WERI-Rb-1 (cell line): ENCODE measurements at regions not wholly inside any gene's neighbourhood (a gene's known extent, or its start where the extent isn't known, plus 50 kb on each side); places are given as distances from the start of the nearest gene placed in this dataset.

Experiments used
- DNase-seq: peaks from one replicate; pipeline ENCODE4 v3.0.0-alpha.2; 2020
- H3K27ac ChIP-seq: fragments of 250-450 bp; sonication (Bioruptor Pico); 2 replicates; pipeline ENCODE4 v1.5.1; 2020; ENCODE audit warnings: mild to moderate bottlenecking, moderate library complexity
- H3K27me3 ChIP-seq: fragments of 250-450 bp; sonication (Bioruptor Pico); 2 replicates; pipeline ENCODE4 v1.5.1; 2021; ENCODE audit warnings: mild to moderate bottlenecking, low read depth, moderate library complexity; ENCODE audit not compliant: insufficient read depth, severe bottlenecking
- H3K36me3 ChIP-seq: fragments of 250-450 bp; sonication (Bioruptor Pico); 2 replicates; pipeline ENCODE4 v1.5.1; 2020; ENCODE audit warnings: mild to moderate bottlenecking, moderate library complexity
- H3K4me3 ChIP-seq: 2 replicates; pipeline ENCODE4 v1.5.1; 2011; ENCODE audit warnings: low read depth, mild to moderate bottlenecking, control low read depth, low read length
- H3K9me3 ChIP-seq: fragments of 250-450 bp; sonication (Bioruptor Pico); 2 replicates; pipeline ENCODE4 v1.5.1; 2021; ENCODE audit warnings: mild to moderate bottlenecking, moderate library complexity; ENCODE audit not compliant: severe bottlenecking
- TF ChIP-seq, protein P1 (sequence below): IDR thresholded peaks from 2 replicates; pipeline ENCODE4 v1.5.1; 2011; ENCODE audit warnings: low read depth, mild to moderate bottlenecking, control low read depth, inconsistent platforms, low read length

DNA sequence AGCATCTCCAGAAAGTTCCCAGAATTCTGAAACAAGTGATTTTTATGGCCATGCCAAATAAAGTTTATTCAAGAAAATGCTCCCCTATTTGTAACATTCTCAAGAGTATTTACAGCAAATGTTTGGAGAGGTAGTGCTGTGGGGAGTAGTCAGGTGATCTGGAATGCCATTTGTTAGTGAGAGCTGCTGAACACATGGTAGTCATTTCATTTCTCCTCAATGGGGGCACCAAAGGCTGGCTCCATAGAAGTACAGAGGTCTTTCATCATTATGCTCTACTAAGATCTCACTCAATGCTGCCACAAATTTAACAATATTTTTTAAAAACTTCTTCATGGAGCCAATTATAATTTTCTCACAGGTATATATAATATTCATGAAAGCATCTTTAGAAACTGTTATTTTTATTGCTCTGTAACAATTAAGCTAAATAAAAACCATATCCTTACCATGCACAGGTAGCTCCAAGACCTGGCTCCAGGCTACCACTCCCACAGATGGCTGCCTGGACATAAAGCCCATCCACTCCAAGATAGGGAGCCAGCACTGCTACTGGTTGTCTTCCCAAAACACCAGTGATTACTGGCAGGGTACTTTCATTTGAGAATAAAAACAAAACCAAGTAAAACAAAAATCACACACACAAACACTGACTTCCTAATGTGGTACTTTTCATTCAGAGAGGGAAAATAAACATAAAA is 200.8 kb downstream of the PLK2 start:
- no peak overlapping the region for H3K27ac ChIP-seq
- H3K9me3 ChIP-seq = no peaks in the 10 kb centered on the region
- TF ChIP-seq, protein P1, sequence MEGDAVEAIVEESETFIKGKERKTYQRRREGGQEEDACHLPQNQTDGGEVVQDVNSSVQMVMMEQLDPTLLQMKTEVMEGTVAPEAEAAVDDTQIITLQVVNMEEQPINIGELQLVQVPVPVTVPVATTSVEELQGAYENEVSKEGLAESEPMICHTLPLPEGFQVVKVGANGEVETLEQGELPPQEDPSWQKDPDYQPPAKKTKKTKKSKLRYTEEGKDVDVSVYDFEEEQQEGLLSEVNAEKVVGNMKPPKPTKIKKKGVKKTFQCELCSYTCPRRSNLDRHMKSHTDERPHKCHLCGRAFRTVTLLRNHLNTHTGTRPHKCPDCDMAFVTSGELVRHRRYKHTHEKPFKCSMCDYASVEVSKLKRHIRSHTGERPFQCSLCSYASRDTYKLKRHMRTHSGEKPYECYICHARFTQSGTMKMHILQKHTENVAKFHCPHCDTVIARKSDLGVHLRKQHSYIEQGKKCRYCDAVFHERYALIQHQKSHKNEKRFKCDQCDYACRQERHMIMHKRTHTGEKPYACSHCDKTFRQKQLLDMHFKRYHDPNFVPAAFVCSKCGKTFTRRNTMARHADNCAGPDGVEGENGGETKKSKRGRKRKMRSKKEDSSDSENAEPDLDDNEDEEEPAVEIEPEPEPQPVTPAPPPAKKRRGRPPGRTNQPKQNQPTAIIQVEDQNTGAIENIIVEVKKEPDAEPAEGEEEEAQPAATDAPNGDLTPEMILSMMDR = no peak
- DNase-seq = no peak
- no peak overlapping the region for H3K4me3 ChIP-seq
- no peaks in the 10 kb centered on the region for H3K36me3 ChIP-seq
- no peaks in the 10 kb centered on the region for H3K27me3 ChIP-seq

DNA sequence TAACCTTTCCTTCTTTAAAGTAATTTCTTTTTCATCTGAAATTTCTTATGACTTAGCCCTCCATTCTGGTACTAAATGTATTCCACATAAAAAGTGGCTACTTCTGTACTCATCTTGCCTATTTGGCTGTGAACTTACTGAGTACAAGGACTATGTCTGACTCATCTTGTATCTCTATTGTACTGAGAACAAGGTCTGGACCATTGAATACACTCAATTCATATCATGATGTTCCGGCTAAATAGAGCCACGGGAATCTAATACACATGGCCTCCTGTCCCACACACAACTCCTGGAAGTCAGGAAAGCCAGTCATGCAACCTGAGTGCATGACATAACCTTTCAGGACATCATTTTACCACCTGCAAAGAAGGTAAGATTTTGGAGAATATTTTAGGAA is 203.9 kb downstream of the PLK2 start:
- no peaks in the 10 kb centered on the region for H3K9me3 ChIP-seq
- TF ChIP-seq, protein P1 = no peak
- H3K36me3 ChIP-seq = no peaks in the 10 kb centered on the region
- H3K27me3 ChIP-seq = no peaks in the 10 kb centered on the region
- no peak overlapping the region for H3K4me3 ChIP-seq
- no peak for DNase-seq
- H3K27ac ChIP-seq = no peak overlapping the region

DNA sequence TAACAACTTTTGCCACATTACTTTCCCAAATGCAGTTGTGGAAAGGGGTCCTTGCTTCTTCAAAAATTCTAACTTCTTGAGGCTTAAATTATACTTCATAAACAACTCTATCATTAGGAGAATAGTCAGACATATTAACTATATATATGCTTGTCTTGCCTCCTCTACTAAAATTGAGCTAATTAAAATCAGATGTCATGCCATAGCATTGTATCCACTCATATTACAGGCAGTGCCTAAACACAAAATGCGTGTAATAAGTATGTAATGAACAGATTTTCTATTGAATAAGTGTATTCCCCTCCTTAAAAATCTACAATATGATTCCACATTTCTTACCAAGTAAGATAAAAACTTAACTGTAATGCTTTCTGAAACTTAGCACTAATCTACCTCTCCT is 204.5 kb downstream of the PLK2 start:
- H3K27me3 ChIP-seq = no peaks in the 10 kb centered on the region
- H3K36me3 ChIP-seq = no peaks in the 10 kb centered on the region
- H3K9me3 ChIP-seq = no peaks in the 10 kb centered on the region
- TF ChIP-seq, protein P1 = no peak
- no peak for DNase-seq
- H3K4me3 ChIP-seq = no peak overlapping the region
- no peak overlapping the region for H3K27ac ChIP-seq

DNA sequence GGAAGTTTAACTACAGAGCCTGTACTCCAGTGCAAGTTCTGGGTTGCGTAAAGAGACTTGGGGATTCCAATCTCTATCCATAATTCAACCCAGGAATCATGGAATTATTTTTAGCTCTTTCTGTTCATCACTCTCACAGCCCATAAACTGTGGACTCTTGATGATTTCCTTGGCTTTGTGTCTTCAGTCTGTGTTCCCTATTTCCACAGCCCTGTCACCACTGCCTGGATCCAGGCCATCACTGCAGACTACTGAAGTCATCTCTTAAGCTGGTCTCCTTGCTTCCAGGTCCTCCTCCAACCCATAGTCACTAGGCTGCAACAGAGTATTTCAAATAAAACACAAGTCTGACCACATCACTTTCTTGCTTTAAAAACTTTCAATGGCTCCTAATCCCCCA is 211.7 kb downstream of the PLK2 start:
- H3K27ac ChIP-seq = no peak overlapping the region
- TF ChIP-seq, protein P1 = no peak
- H3K36me3 ChIP-seq = no peaks in the 10 kb centered on the region
- H3K4me3 ChIP-seq = no peak overlapping the region
- no peaks in the 10 kb centered on the region for H3K27me3 ChIP-seq
- DNase-seq = no peak
- no peaks in the 10 kb centered on the region for H3K9me3 ChIP-seq

DNA sequence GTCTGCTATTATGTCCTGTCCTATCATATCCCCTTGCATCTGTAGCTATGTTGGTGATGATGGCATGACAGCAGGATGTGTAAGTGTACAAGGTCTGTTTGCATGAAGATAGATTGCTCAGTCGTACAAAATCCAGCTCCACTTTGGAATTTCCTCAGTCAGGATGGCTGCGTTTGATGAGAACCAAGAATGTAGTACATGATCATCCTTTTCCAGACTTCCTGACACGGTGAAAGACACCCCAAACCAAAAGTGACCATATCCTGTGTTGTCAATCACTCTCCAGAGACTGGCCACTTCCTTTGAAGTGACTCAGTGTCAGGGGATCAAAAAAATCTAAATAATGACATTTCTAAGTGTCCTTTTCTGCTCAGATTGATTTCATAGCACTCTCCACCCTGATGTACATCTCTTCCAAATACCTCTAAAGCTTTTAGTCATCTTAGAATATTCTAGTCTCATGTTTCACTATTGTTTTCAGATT is 213.4 kb downstream of the PLK2 start:
- H3K36me3 ChIP-seq = no peaks in the 10 kb centered on the region
- H3K27ac ChIP-seq = no peak overlapping the region
- H3K4me3 ChIP-seq = no peak overlapping the region
- no peak for DNase-seq
- TF ChIP-seq, protein P1 = no peak
- H3K27me3 ChIP-seq = no peaks in the 10 kb centered on the region
- H3K9me3 ChIP-seq = no peaks in the 10 kb centered on the region

DNA sequence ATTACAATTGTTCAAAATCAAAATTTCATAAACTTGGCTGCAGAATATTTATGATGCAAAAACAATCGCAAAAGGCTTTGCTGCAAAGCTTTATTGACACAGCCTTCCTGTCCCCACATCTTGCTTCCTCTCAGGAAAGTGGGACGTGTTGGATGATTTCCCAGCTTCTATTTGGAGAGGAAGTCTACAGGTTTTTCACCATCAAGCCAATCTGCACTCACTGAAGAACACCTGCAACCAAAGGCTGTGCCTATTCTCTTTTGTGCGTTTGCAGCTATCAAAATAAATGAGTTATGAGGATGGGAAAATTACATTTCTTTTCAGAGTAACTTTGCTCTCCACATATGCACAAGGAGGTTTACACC is 214.4 kb downstream of the PLK2 start:
- Histone ChIP-seq H3K36me3 (no peaks in the 10 kb centered on the region), H3K27ac (no peak overlapping the region), H3K9me3 (no peaks in the 10 kb centered on the region), H3K27me3 (no peaks in the 10 kb centered on the region), H3K4me3 (no peak overlapping the region)
- TF ChIP-seq, protein P1 = no peak
- no peak for DNase-seq
